SK-N-SH treated with all-trans-retinoic acid at 6 μM for 48 hours (cell line): ENCODE measurements at regions not wholly inside any gene's neighbourhood (a gene's known extent, or its start where the extent isn't known, plus 50 kb on each side); places are given as distances from the start of the nearest gene placed in this dataset.

Experiments
- BACH2 ChIP-seq: fragments of 250-450 bp; sonication (Bioruptor Pico); IDR thresholded peaks from 2 replicates; pipeline ENCODE4 v1.9.0; 2021; ENCODE audit warnings: mild to moderate bottlenecking, borderline replicate concordance
- CREB5 ChIP-seq: fragments of 250-450 bp; sonication (Bioruptor Pico); IDR thresholded peaks from 2 replicates; pipeline ENCODE4 v1.5.1; 2020; ENCODE audit warnings: low read depth, mild to moderate bottlenecking, moderate library complexity
- CSDC2 ChIP-seq: fragments of 250-450 bp; sonication (Bioruptor Pico); IDR thresholded peaks from 2 replicates; pipeline ENCODE4 v1.5.0; 2020; ENCODE audit warnings: mild to moderate bottlenecking, moderate library complexity
- CSRNP3 ChIP-seq: fragments of 250-450 bp; sonication (Bioruptor Pico); IDR thresholded peaks from 2 replicates; pipeline ENCODE4 v1.5.1; 2021; ENCODE audit warnings: mild to moderate bottlenecking, moderate library complexity
- ESRRG ChIP-seq: fragments of 250-450 bp; sonication (Bioruptor Pico); IDR thresholded peaks from 2 replicates; pipeline ENCODE4 v1.6.1; 2021; ENCODE audit warnings: mild to moderate bottlenecking
- ISL1 ChIP-seq: fragments of 250-450 bp; sonication (Bioruptor Pico); IDR thresholded peaks from 2 replicates; pipeline ENCODE4 v2.1.2; 2022; ENCODE audit warnings: mild to moderate bottlenecking, moderate library complexity
- OSR1 ChIP-seq: fragments of 250-450 bp; sonication (Bioruptor Pico); IDR thresholded peaks from 2 replicates; pipeline ENCODE4 v1.8.0; 2022; ENCODE audit warnings: moderate library complexity, mild to moderate bottlenecking, inconsistent platforms
- PATZ1 ChIP-seq: fragments of 250-450 bp; sonication (Bioruptor Pico); IDR thresholded peaks from 2 replicates; pipeline ENCODE4 v1.8.0; 2020; ENCODE audit warnings: mild to moderate bottlenecking, moderate library complexity, borderline replicate concordance
- RARB ChIP-seq: fragments of 250-450 bp; sonication (Bioruptor Pico); IDR thresholded peaks from 2 replicates; pipeline ENCODE4 v1.8.0; 2021; ENCODE audit warnings: mild to moderate bottlenecking, moderate library complexity
- TCF4 ChIP-seq: fragments of 250-450 bp; sonication (Bioruptor Pico); IDR thresholded peaks from 2 replicates; pipeline ENCODE4 v1.8.0; 2021; ENCODE audit warnings: mild to moderate bottlenecking, moderate library complexity, borderline replicate concordance
- TOX ChIP-seq: fragments of 250-450 bp; sonication (Bioruptor Pico); IDR thresholded peaks from 2 replicates; pipeline ENCODE4 v1.8.0; 2021; ENCODE audit warnings: mild to moderate bottlenecking, moderate library complexity, borderline replicate concordance
- TSHZ2 ChIP-seq: fragments of 250-450 bp; sonication (Bioruptor Pico); IDR thresholded peaks from 2 replicates; pipeline ENCODE4 v1.5.0; 2020; ENCODE audit warnings: mild to moderate bottlenecking, moderate library complexity
- ZC3H10 ChIP-seq: fragments of 250-450 bp; sonication (Bioruptor Pico); IDR thresholded peaks from 2 replicates; pipeline ENCODE4 v1.5.1; 2021; ENCODE audit warnings: mild to moderate bottlenecking, moderate library complexity
- ZFP3 ChIP-seq: fragments of 250-450 bp; sonication (Bioruptor Pico); IDR thresholded peaks from 2 replicates; pipeline ENCODE4 v1.5.0; 2020; ENCODE audit warnings: mild to moderate bottlenecking, moderate library complexity

DNA sequence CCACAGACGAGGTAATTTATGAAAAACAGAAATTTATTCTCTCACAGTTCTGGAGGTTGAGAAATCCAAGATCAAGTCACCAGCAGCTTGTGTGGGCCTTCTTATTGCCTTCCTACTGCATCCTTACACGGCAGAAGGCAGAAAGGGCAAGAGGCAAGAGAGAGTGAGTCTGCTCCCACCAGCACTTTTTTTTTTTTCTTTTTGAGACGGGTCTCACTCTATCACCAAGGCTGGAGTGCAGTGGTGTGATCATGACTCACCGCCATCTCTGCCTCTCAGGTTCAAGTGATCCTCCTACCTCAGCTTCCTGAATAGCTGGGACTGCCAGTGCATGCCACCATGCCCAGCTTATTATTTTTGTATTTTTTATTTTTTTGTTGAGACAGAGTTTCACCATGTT lies 78.5 kb upstream of the HK2 start:
- no peak for TF ChIP-seq ZC3H10 (CRISPR knock-in tag)
- no peak for TF ChIP-seq OSR1
- no peak for TF ChIP-seq PATZ1 (CRISPR knock-in tag)
- no peak for TF ChIP-seq ISL1 (CRISPR knock-in tag)
- TF ChIP-seq TSHZ2 (CRISPR knock-in tag): no peak
- no peak for TF ChIP-seq BACH2 (CRISPR knock-in tag)
- TF ChIP-seq ESRRG (CRISPR knock-in tag): no peak
- no peak for TF ChIP-seq RARB (CRISPR knock-in tag)
- TF ChIP-seq CSDC2 (CRISPR knock-in tag): no peak
- no peak for TF ChIP-seq CSRNP3 (CRISPR knock-in tag)
- TF ChIP-seq TOX (CRISPR knock-in tag): no peak
- TF ChIP-seq ZFP3: no peak
- no peak for TF ChIP-seq CREB5
- no peak for TF ChIP-seq TCF4 (CRISPR knock-in tag)
